ENCODE measurements at regions not wholly inside any gene's neighbourhood (a gene's known extent, or its start where the extent isn't known, plus 50 kb on each side); places are given as distances from the start of the nearest gene placed in this dataset.
A peak's percentile ranks its signal among the peaks of the same experiment; 100 is the strongest.

DNA sequence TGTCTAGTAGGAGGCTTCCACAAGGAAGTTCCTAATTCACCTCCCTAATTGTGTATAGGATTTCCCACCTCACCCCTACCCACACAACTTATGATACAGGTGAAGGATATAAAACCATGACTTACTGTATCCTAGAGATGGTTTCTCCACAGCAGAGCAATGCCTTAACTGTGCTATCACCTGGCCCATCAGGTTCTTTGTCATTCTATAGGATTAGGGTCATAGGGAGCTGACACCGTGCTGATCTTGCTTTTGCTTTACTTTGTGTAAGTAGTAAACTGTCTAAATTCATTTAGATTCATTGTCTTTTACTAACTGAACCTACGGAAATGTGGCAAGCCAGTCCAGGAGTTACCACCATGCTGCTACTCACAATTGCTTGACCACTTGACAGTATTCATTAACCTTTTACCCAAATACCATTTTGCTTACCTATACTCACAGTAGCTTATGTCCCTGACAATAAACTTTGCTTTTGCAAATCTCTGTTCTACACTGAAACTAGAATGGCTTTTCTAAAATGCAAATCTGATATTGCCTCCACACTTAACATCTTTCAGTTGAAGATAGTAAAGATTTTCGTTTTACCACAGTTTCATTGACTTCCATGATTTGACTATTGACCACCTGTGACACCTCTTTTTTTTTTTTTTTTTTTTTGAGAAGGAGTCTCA lies 147.6 kb downstream of the IFI44 start:
- no peak for DNase-seq

DNA sequence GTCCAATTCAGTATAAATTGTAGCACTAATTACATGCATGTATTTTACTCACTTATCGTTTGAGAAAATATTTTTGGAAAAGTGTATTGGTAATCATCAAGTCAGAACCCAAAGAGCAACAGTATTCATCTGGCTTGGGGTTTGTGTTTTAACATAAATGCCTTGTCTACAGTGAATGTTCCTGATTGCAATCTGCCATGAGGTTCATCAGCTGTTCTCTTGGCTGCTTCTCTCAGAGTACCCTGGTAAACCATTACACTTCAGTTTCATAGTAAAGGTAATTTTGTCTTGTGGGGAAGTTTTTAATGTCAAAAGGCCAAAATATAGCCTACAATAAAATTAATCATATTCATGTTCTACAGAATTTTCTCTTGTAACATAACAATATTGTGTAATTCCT lies 150.3 kb downstream of the IFI44 start:
- no peak for DNase-seq

DNA sequence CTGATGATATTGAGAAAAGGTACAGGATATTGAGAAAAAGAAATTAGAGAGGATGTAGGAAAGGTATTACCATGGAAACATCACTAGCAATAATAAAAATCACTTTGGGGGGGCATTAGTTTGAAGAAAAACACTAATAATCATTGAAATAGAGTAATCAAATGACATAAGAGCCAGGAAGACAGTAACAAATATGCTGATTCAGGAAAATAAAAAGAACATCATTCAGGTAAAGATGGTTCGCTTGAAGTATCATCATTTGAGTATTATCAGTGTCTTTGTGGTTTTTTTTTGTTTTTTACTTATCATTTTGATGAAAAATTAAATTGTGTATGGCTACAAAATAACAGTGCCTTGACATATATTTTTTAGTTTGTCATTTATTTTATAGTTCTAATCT lies 164.5 kb downstream of the IFI44 start:
- no peak for DNase-seq

DNA sequence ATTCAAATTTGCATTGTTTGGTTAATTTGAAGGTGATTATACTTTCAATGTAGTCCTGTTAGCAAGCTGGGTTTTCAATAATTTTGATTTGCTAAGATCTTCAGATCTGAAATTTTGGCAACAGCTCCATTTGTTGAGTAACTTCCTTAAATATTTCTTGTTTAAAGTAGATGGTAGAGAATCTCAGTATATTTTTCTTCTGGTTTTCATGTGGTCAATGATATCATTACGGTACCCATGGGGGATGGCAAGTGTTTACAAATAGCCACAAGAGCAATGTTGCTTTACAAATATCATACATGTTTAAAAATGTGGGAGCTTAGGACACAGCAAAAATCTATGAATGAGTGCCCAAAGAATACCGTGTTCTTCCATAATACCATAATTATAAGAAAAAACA lies 175.9 kb downstream of the IFI44 start:
- no peak for DNase-seq

DNA sequence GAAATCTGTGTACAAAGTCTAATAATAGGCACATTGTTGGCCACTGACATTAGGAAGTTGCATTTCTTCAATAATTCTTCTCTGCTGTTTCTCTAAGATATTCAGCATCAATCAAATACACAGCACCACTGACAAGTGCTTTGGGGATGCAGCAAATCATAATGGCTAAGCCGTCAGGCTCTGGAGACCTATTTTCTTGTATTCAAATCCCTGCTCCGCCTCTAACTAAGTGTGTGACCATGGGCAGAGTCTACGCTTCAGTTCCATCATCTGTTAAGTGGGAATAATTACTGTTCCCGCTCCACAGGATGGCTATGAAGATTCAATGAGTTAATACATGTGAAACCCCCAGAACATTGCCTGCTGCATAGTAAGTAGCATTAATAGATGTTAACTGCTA lies 176.9 kb downstream of the ADGRL4 start:
- DNase-seq = no peak

DNA sequence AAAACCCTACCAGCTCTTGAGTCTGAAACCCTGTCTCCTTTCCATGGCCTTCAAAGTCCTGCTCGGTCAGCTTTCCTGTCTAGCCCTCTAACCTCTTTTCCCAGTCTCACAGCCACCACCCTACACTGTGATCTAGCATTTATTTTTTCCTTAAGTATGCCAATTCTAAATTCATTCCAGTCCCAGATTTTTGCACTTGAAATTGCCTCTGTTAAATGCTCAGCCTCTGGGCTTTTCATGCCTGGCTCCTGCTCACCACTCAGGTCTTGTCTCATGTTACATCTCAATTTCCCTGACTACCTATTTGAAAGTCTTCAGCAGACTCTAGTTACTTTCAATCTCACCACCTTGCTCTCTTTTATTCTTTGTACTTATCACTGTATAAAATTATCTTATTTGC lies 176.2 kb downstream of the ADGRL4 start:
- DNase-seq = no peak

DNA sequence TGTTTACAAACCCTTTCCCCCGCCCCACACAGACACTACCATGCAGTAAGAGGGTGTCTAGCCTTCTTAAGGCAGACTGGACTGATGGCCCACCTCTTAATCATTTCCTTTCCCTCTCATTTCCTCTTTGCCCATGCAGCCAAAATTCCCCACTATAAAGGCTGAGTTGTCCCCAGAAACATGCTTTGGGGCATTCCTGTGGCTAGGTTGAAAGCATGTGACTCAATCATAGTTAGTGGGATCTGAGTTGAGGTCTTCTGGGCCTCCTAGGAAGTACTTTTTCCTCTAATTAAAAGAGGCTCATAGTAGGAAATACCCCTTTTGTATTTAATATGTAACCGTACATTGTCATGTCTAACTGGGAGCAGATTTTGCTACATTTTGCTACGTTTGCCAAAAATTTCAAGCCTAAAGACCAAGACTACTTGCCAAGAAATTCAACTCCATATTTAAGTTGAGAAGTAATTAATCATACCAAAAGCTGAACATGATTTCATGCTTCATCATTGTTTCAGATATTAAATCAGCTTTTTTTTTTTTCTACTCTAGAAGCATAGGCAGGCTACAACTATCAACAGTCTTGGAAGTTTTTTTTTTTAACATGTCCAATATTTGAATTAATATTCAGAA lies 174.7 kb downstream of the ADGRL4 start:
- no peak for DNase-seq

DNA sequence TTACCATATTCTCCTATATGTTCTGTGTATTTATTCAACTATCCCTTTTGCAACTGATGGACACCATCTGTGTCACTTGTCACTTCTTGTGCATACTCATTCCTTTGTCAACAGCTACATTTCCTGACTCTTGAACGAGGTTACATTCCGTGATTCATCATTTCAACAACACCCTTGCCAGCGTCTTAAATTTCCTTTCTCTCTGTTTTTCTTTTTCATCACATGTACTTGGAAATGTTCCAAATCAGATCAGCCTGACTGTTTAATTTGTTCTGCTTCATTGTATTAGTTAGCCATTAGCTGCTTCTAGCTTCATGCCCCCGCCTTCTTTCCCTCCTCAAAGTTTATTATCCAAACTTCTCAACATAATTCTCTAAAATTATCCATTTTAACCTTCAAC lies 173.0 kb downstream of the ADGRL4 start:
- DNase-seq = no peak

DNA sequence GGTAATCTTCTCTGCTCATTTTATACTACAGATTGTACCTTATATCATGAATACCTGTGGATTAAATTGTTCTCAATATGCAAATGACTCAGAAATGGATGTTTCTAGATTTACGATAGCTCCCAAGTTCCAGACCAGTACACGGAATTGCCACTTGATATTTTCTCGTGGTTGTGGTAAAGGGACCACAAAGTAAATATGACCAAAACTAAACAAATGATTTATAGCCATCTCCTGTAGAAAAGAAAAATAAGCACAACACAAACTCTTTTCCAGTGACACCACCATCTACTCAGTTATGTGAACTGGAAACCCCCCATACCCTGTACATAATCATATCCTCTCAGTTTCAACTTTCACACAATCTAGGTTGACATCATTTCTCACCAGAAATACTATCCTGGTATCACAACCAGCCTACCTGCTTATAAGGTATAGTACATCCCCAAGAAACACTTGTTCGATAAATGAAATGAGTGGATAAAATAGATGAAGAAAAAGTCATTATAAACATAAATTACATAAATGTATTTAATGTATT lies 172.3 kb downstream of the ADGRL4 start:
- DNase-seq = no peak

DNA sequence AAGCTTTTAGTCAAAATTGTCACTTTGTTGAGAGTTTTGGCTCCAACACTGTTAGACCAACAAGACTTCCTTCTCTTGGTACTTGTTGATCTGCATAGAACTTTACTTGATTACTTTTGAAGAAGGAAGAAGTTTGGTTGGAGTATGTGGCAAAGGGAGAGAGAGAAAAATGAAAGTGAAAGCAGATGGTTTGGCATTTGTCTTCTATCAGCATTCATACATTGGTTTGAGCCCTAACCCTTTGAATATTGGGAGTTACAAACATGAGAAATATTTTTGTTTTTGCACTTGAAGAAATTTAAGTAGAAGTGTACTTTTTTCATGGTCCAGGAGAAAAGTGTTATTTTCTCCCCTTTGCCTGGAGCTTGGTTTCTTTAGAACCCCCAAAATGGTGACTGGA lies 169.8 kb downstream of the ADGRL4 start:
- DNase-seq = no peak

DNA sequence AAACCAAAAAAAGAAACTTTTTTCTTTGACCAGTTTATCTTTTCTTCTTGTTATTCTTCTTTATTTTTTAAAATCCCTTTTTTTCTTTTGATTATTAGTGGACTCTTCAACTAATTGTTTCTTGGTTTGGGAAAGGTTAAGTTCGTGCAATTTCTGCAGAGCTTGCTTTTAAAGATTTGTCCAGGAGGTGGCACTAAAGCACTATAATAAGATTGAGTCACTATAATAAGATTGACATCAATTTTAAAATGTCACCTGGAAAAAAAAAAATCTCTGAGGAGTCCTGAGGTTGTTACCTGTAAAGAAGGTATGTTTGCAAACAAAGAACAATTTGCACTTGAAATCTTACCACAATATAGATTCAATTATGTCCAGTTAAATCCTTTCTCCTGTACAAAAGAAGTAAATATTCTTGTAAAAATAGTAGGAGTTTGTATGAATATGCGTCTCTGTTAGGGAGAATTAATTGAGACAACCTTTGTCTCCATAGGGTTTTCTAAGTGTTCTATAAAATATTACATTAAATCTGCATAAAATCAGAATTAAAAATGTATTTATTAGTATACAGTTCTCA lies 166.7 kb downstream of the ADGRL4 start:
- DNase-seq = peak; percentile 6
